Suprapubic skin (tissue), 4 donors: ENCODE measurements at regions not wholly inside any gene's neighbourhood (a gene's known extent, or its start where the extent isn't known, plus 50 kb on each side); places are given as distances from the start of the nearest gene placed in this dataset.

Experiments
- DNase-seq, 2 donors: peaks; one replicate each; pipeline ENCODE4 v3.0.0-alpha.2; 2019; ENCODE audit warnings: low spot score in 2 of 2
- H3K27ac ChIP-seq: fragments of 200-600 bp; sonication (generic); one replicate; pipeline ENCODE4 v1.5.1; 2019
- H3K27me3 ChIP-seq: fragments of 200-600 bp; sonication (generic); one replicate; pipeline ENCODE4 v1.5.1; 2019
- H3K36me3 ChIP-seq: fragments of 200-600 bp; sonication (generic); one replicate; pipeline ENCODE4 v1.5.1; 2019
- H3K4me1 ChIP-seq: fragments of 200-600 bp; sonication (generic); one replicate; pipeline ENCODE4 v1.5.1; 2019
- H3K4me3 ChIP-seq: fragments of 200-600 bp; sonication (generic); one replicate; pipeline ENCODE4 v1.5.1; 2019; ENCODE audit warnings: mild to moderate bottlenecking
- H3K9me3 ChIP-seq: fragments of 200-600 bp; sonication (generic); one replicate; pipeline ENCODE4 v1.5.1; 2019
- EP300 ChIP-seq: sonication (generic); formaldehyde crosslinking; IDR thresholded peaks from one replicate; pipeline ENCODE4 v1.6.1; 2017; ENCODE audit warnings: antibody characterized with exemption
- POLR2A ChIP-seq, 2 donors: fragments of 450-650 bp; IDR thresholded peaks; one replicate each; pipeline ENCODE4 v1.6.1; 2017; ENCODE audit warnings: antibody characterized with exemption in 2 of 2, mild to moderate bottlenecking in 2 of 2, moderate library complexity in 2 of 2
- POLR2AphosphoS5 ChIP-seq, 3 donors: sonication (generic); formaldehyde crosslinking; IDR thresholded peaks; one replicate each; pipeline ENCODE4 v1.6.1; 2017; ENCODE audit warnings: antibody characterized with exemption in 3 of 3
- WGBS: methylation state at CpG from one replicate; pipeline ENCODE4 v1.1.5; 2018; 5-methylcytosine and 5-hydroxymethylcytosine counted together
- TF ChIP-seq, protein P1 (sequence below), 2 donors: fragments of 200-600 bp in 1 of 2; fragments of 450-650 bp in 1 of 2; sonication (generic) in 1 of 2; IDR thresholded peaks; one replicate each; pipeline ENCODE4 v1.5.1; 2016 to 2019; ENCODE audit warnings: antibody characterized with exemption in 2 of 2, mild to moderate bottlenecking in 1 of 2, moderate library complexity in 1 of 2

- Histone ChIP-seq H3K27me3 (no peaks in the 10 kb centered on the region), H3K4me1 (peaks cover 22% of the 10 kb centered on the region), H3K9me3 (no peaks in the 10 kb centered on the region), H3K4me3 (no peak overlapping the region), H3K36me3 (no peaks in the 10 kb centered on the region), H3K27ac (no peak overlapping the region)
- DNase-seq = no peak
- WGBS = 90% methylated on average over 13 of the region's 13 CpGs
- TF ChIP-seq POLR2A (IDR thresholded peaks at IDR 0.05) = no peak
- TF ChIP-seq EP300 = no peak
- no peak for TF ChIP-seq POLR2AphosphoS5 (IDR thresholded peaks at IDR 0.05)
- TF ChIP-seq, protein P1, sequence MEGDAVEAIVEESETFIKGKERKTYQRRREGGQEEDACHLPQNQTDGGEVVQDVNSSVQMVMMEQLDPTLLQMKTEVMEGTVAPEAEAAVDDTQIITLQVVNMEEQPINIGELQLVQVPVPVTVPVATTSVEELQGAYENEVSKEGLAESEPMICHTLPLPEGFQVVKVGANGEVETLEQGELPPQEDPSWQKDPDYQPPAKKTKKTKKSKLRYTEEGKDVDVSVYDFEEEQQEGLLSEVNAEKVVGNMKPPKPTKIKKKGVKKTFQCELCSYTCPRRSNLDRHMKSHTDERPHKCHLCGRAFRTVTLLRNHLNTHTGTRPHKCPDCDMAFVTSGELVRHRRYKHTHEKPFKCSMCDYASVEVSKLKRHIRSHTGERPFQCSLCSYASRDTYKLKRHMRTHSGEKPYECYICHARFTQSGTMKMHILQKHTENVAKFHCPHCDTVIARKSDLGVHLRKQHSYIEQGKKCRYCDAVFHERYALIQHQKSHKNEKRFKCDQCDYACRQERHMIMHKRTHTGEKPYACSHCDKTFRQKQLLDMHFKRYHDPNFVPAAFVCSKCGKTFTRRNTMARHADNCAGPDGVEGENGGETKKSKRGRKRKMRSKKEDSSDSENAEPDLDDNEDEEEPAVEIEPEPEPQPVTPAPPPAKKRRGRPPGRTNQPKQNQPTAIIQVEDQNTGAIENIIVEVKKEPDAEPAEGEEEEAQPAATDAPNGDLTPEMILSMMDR (IDR thresholded peaks at IDR 0.05) = no peak
Observed at GRCh38 chr9:86765746-86766430, 181.4 kb downstream of the GAS1 start.

DNA sequence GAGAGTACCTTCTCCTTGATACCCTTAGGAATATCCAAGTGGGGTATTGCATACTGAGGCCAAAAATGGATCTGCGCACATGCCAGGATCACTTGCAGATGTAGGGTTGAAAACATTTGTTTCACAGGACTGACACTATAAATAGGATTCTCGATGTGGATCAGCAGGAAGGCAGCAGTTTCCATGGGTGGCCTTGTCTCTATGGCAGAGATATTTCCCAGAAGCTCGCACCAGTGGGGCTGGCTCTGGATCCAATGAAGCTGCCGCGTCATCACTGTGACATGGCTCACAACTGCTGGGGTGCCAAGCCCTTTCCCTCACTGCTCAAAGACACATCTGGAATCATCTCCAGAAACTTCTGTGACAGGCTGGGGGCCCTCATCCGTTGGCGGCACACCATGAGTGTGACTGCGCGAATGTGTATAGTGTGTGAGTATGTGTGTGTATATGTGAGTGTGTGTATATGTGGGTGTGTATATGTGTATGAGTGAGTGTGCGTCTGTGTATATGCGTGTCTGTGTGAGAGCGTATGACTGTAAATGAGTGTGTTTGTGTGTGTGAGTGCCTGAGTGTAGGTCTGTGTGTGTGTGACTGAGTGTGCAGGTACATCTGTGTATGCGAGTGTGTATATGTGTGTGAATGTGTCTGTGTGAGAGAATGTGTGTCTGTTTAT lies 182.5 kb downstream of the GAS1 start:
- no peak overlapping the region for H3K4me3 ChIP-seq
- H3K9me3 ChIP-seq = no peaks in the 10 kb centered on the region
- H3K27me3 ChIP-seq = no peaks in the 10 kb centered on the region
- H3K27ac ChIP-seq = peak overlapping the region; percentile 4
- TF ChIP-seq POLR2A (IDR thresholded peaks at IDR 0.05) = no peak
- TF ChIP-seq EP300 = no peak
- no peak for TF ChIP-seq POLR2AphosphoS5 (IDR thresholded peaks at IDR 0.05)
- TF ChIP-seq, protein P1 (IDR thresholded peaks at IDR 0.05) = no peak
- WGBS = 70% methylated on average over 10 of the region's 13 CpGs
- peaks cover 22% of the 10 kb centered on the region for H3K4me1 ChIP-seq
- H3K36me3 ChIP-seq = no peaks in the 10 kb centered on the region
- DNase-seq = no peak

DNA sequence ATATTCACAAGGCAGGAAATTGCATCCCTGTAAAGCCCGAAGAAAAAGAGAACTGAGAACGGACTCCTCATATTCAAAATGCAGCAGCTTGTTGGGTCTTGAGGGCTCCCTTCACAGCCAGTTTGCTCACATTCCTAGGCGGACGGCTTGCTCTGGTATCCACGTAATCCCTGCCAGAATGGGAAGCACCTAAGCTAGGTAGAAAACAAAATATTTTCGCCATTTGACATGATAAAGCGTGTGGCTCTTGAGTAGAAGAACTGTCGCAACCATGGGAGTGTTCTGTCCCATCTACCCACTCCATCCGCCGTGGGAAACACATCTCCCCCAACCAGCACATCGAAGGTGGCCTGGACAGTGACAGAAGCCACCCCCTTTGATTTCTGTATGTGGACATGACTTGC lies 183.1 kb downstream of the GAS1 start:
- WGBS = 49% methylated on average over 11 of the region's 11 CpGs
- no peaks in the 10 kb centered on the region for H3K9me3 ChIP-seq
- H3K27ac ChIP-seq = peak overlapping the region; percentile 4
- no peaks in the 10 kb centered on the region for H3K27me3 ChIP-seq
- no peak overlapping the region for H3K4me3 ChIP-seq
- peaks cover 22% of the 10 kb centered on the region for H3K4me1 ChIP-seq
- no peak for DNase-seq
- TF ChIP-seq POLR2AphosphoS5 (IDR thresholded peaks at IDR 0.05) (no peak), POLR2A (IDR thresholded peaks at IDR 0.05) (no peak), EP300 (no peak)
- TF ChIP-seq, protein P1 (IDR thresholded peaks at IDR 0.05) = no peak
- H3K36me3 ChIP-seq = no peaks in the 10 kb centered on the region

DNA sequence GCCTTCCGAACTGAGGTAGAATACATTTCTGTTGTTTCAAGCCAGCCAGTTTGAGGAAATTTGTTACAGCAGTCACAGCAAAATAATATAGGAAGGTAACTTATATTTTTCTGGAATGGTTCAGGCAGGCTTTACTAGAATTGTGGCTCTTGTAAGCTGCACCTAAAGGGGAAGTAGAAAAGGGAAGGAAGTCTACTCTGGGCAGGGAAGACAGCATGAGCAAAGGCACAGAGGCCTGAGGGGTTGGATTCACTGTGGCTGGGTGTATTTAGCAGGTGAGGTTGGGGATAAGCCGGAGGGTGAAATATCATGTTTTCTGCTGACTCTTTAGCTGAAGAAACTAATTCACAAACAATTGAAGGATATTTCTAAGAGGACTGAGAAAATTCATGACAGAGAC lies 183.5 kb downstream of the GAS1 start:
- peaks cover 22% of the 10 kb centered on the region for H3K4me1 ChIP-seq
- H3K27ac ChIP-seq = peak overlapping the region; percentile 4
- no peak overlapping the region for H3K4me3 ChIP-seq
- no peaks in the 10 kb centered on the region for H3K36me3 ChIP-seq
- DNase-seq = no peak
- H3K27me3 ChIP-seq = no peaks in the 10 kb centered on the region
- TF ChIP-seq, protein P1 (IDR thresholded peaks at IDR 0.05) = no peak
- WGBS = 72% methylated on average over 2 of the region's 2 CpGs
- no peaks in the 10 kb centered on the region for H3K9me3 ChIP-seq

DNA sequence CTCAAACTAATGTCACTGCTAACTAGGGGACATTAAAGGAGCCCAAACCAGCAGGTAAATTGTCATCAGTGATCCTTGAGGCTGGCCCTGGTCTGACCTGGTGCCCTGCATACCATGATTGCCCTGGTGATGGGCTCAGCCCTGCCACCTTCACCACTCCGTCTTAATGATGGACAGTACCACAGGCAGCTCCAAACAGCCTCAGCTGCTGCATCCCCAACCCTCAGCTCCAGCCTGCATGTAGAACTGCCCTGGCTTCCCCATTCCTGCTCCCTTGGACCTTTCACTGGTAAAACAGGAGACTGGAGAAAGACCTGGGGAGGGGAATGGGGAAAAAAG lies 190.0 kb downstream of the GAS1 start:
- H3K27ac ChIP-seq = no peak overlapping the region
- H3K4me3 ChIP-seq = no peak overlapping the region
- peaks cover 21% of the 10 kb centered on the region for H3K4me1 ChIP-seq
- no peaks in the 10 kb centered on the region for H3K36me3 ChIP-seq
- H3K27me3 ChIP-seq = no peaks in the 10 kb centered on the region
- DNase-seq = no peak
- no CpG with 5 or more reads among the region's 1 CpG for WGBS
- TF ChIP-seq POLR2AphosphoS5 (IDR thresholded peaks at IDR 0.05) (no peak), EP300 (no peak), POLR2A (IDR thresholded peaks at IDR 0.05) (no peak)
- TF ChIP-seq, protein P1 (IDR thresholded peaks at IDR 0.05) = no peak
- no peaks in the 10 kb centered on the region for H3K9me3 ChIP-seq
